A673 (cell line): ENCODE measurements at regions not wholly inside any gene's neighbourhood (a gene's known extent, or its start where the extent isn't known, plus 50 kb on each side); places are given as distances from the start of the nearest gene placed in this dataset.

Experiments
- BruUV-seq: library from RNA; stranded (reverse); fragments of 400-500 nt; replicated peaks from 2 replicates; lab custom pipeline; 2021; lab: Mats Ljungman, UMichigan
- CTCF ChIA-PET: fragments of 300-600 bp; sonication (Branson Sonifier 250); formaldehyde crosslinking; loops from one replicate; lab custom pipeline; 2022; ENCODE audit warnings: antibody characterized with exemption; lab: Charles Lee
- POLR2A ChIA-PET: fragments of 300-600 bp; sonication (Branson Sonifier 250); formaldehyde crosslinking; loops from one replicate; lab custom pipeline; 2022; ENCODE audit warnings: antibody characterized with exemption; ENCODE audit not compliant: low non-redundant PET; lab: Charles Lee
- DNase-seq: peaks from one replicate; pipeline ENCODE4 v3.0.0-alpha.2; 2015; ENCODE audit warnings: low spot score
- H3K27ac ChIP-seq: fragments of 200-600 bp; sonication (generic); 2 replicates; pipeline ENCODE4 v1.5.1; 2016; ENCODE audit warnings: mixed run types, low read depth, mild to moderate bottlenecking, mixed read lengths, antibody characterized with exemption, low read length; ENCODE audit not compliant: poor library complexity, severe bottlenecking
- H3K27me3 ChIP-seq: fragments of 200-600 bp; sonication (generic); replicated peaks from 2 replicates; pipeline ENCODE4 v1.6.1; 2017; ENCODE audit warnings: mixed run types, low read depth, mild to moderate bottlenecking, mixed read lengths, antibody characterized with exemption, low read length; ENCODE audit not compliant: insufficient read depth, poor library complexity
- H3K36me3 ChIP-seq: fragments of 200-600 bp; sonication (generic); 2 replicates; pipeline ENCODE4 v1.6.1; 2016; ENCODE audit warnings: mixed run types, mild to moderate bottlenecking, mixed read lengths, antibody characterized with exemption, low read length; ENCODE audit not compliant: insufficient read depth, poor library complexity, severe bottlenecking
- H3K4me1 ChIP-seq: fragments of 200-600 bp; sonication (generic); 2 replicates; pipeline ENCODE4 v1.6.1; 2017; ENCODE audit warnings: mixed run types, mild to moderate bottlenecking, mixed read lengths, antibody characterized with exemption, low read length; ENCODE audit not compliant: insufficient read depth, poor library complexity, severe bottlenecking
- H3K4me3 ChIP-seq: fragments of 200-600 bp; sonication (generic); 2 replicates; pipeline ENCODE4 v1.5.1; 2016; ENCODE audit warnings: low read depth, mixed run types, mild to moderate bottlenecking, mixed read lengths, low read length; ENCODE audit not compliant: poor library complexity, severe bottlenecking
- H3K9me3 ChIP-seq: fragments of 200-600 bp; sonication (generic); 2 replicates; pipeline ENCODE4 v1.6.1; 2016; ENCODE audit warnings: mixed run types, low read depth, mild to moderate bottlenecking, mixed read lengths, antibody characterized with exemption, low read length; ENCODE audit not compliant: poor library complexity, severe bottlenecking
- CTCF ChIP-seq: fragments of 300-800, 200-600 bp; sonication (generic); conservative IDR thresholded peaks from 2 replicates; pipeline ENCODE4 v1.5.1; 2017; ENCODE audit warnings: low read depth, mild to moderate bottlenecking, antibody characterized with exemption, low read length, moderate library complexity, mixed read lengths
- EZH2 ChIP-seq: fragments of 200-600 bp; sonication (generic); IDR thresholded peaks from 2 replicates; pipeline ENCODE4 v1.6.1; 2017; ENCODE audit warnings: borderline replicate concordance, low read depth, mild to moderate bottlenecking, mixed read lengths, antibody characterized with exemption, low read length; ENCODE audit not compliant: poor library complexity, severe bottlenecking
- intact Hi-C: fragments of 100-400 bp; cut with micrococcal nuclease; formaldehyde crosslinking; loops from one replicate; pipeline ENCODE4 v1.10.0; 2022; ENCODE audit not compliant: unreplicated experiment

DNA sequence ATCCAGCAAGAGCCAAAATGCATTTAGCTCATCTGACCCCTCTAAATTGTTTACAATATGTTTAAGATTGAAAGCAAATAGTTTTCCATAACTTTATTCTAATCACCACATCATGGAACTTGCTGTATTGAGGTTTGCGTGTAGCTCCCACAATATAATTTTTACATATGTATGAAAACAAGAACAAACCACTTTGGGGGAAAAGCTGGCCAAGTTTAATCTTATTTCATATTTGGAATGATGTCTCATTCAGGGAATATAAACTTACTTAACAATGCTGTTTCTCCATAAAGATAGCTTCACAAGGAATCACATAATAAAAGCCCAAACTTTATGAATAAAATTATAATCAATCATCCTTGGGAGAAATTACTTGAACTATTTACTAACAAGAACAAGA is 194.6 kb upstream of the PCSK5 start:
- DNase-seq, result no peak
- Histone ChIP-seq H3K36me3 (no peaks in the 10 kb centered on the region), H3K4me3 (no peak overlapping the region), H3K27me3 (no peaks in the 10 kb centered on the region), H3K4me1 (no peaks in the 10 kb centered on the region), H3K27ac (no peak overlapping the region), H3K9me3 (no peaks in the 10 kb centered on the region)
- BruUV-seq, result no TSS peak
- ChIA-PET POLR2A (no interaction called here), CTCF (no interaction called here)
- intact Hi-C loops, result no loop called here
- TF ChIP-seq CTCF (no peak), EZH2 (no peak)

DNA sequence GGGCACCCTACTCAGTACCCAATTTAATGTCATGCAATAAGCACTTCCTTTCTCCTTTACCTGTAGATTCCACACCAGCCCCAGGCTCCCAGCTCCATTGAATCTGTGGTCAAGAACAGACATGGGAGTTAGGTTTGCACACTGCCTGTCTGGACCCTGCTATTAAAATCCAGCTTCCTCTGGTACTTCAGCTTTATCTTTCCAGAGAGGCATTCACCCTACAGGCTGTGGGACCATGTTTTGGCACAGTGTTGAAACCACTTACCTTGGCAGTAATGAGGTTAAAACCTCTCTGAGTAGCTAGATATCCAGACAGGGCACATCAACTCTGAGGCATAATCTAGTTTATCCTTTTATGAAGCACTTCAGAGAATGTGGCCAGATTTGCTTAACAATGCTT is 191.5 kb upstream of the PCSK5 start:
- Histone ChIP-seq H3K4me3 (no peak overlapping the region), H3K36me3 (no peaks in the 10 kb centered on the region), H3K27me3 (no peaks in the 10 kb centered on the region), H3K9me3 (no peaks in the 10 kb centered on the region), H3K4me1 (no peaks in the 10 kb centered on the region), H3K27ac (no peak overlapping the region)
- intact Hi-C loops, result no loop called here
- BruUV-seq, result no TSS peak
- ChIA-PET POLR2A (no interaction called here), CTCF (no interaction called here)
- DNase-seq, result no peak
- no peak for TF ChIP-seq EZH2
- no peak for TF ChIP-seq CTCF

GRCh38 chr9:75699625-75700251 is 190.7 kb upstream of the PCSK5 start:
- no peaks in the 10 kb centered on the region for H3K36me3 ChIP-seq
- ChIA-PET CTCF (no interaction called here), POLR2A (no interaction called here)
- no TSS peak for BruUV-seq
- no peaks in the 10 kb centered on the region for H3K4me1 ChIP-seq
- TF ChIP-seq CTCF (no peak), EZH2 (no peak)
- DNase-seq, result no peak
- no peaks in the 10 kb centered on the region for H3K27me3 ChIP-seq
- intact Hi-C loops, result no loop called here
- H3K27ac ChIP-seq, result no peak overlapping the region
- H3K9me3 ChIP-seq, result no peaks in the 10 kb centered on the region
- H3K4me3 ChIP-seq, result no peak overlapping the region
